ENCODE measurements at regions not wholly inside any gene's neighbourhood (a gene's known extent, or its start where the extent isn't known, plus 50 kb on each side); places are given as distances from the start of the nearest gene placed in this dataset.

DNA sequence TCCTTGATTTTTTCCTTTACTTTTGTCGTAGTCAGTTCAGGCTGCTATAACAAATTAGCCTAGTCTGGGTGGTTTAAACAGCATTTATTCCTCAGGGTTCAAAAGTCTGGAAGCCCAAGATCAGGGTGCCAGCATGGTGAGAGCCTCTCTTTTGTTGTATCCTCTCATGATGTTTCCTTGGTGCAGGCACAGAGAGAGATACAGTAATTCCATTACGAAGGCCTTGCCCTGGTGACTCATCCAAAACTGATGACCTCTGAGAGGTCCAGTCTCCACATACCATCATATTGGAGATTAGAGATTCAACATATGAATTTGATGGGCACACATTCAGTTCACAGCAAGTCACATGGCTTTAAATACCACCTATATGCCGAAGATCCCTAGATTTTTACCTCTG is 253.8 kb downstream of the CYRIA start:
- TF ChIP-seq, protein P1, sequence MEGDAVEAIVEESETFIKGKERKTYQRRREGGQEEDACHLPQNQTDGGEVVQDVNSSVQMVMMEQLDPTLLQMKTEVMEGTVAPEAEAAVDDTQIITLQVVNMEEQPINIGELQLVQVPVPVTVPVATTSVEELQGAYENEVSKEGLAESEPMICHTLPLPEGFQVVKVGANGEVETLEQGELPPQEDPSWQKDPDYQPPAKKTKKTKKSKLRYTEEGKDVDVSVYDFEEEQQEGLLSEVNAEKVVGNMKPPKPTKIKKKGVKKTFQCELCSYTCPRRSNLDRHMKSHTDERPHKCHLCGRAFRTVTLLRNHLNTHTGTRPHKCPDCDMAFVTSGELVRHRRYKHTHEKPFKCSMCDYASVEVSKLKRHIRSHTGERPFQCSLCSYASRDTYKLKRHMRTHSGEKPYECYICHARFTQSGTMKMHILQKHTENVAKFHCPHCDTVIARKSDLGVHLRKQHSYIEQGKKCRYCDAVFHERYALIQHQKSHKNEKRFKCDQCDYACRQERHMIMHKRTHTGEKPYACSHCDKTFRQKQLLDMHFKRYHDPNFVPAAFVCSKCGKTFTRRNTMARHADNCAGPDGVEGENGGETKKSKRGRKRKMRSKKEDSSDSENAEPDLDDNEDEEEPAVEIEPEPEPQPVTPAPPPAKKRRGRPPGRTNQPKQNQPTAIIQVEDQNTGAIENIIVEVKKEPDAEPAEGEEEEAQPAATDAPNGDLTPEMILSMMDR (IDR thresholded peaks at IDR 0.05; ENCODE audit: insufficient read depth, low read length, poor library complexity, severe bottlenecking), result no peak
- no peak for TF ChIP-seq EZH2phosphoT487 (conservative IDR thresholded peaks at IDR 0.05; ENCODE audit: low read length)
